SJSA1 (cell line): ENCODE measurements at regions not wholly inside any gene's neighbourhood (a gene's known extent, or its start where the extent isn't known, plus 50 kb on each side); places are given as distances from the start of the nearest gene placed in this dataset.

Experiments
- DNase-seq, 2 experiments: peaks; one replicate each; pipeline ENCODE4 v3.0.0-alpha.2; 2015 to 2020; ENCODE audit warnings: low spot score in 2 of 2, low read depth in 1 of 2
- H3K27ac ChIP-seq: fragments of 250-450 bp; sonication (Bioruptor Pico); 2 replicates; pipeline ENCODE4 v1.5.1; 2020; ENCODE audit warnings: mild to moderate bottlenecking, moderate library complexity
- H3K27me3 ChIP-seq: fragments of 250-450 bp; sonication (Bioruptor Pico); replicated peaks from 2 replicates; pipeline ENCODE4 v1.5.1; 2020; ENCODE audit warnings: mild to moderate bottlenecking, moderate library complexity
- H3K36me3 ChIP-seq: fragments of 250-450 bp; sonication (Bioruptor Pico); 2 replicates; pipeline ENCODE4 v1.5.1; 2020; ENCODE audit warnings: mild to moderate bottlenecking
- H3K4me1 ChIP-seq: fragments of 250-450 bp; sonication (Bioruptor Pico); replicated peaks from 2 replicates; pipeline ENCODE4 v1.6.1; 2021; ENCODE audit warnings: mild to moderate bottlenecking
- H3K4me3 ChIP-seq: fragments of 250-450 bp; sonication (Bioruptor Pico); 2 replicates; pipeline ENCODE4 v1.5.1; 2020; ENCODE audit warnings: mild to moderate bottlenecking
- H3K9me3 ChIP-seq: fragments of 250-450 bp; sonication (Bioruptor Pico); replicated peaks from 2 replicates; pipeline ENCODE4 v1.5.1; 2020; ENCODE audit warnings: mild to moderate bottlenecking

DNA sequence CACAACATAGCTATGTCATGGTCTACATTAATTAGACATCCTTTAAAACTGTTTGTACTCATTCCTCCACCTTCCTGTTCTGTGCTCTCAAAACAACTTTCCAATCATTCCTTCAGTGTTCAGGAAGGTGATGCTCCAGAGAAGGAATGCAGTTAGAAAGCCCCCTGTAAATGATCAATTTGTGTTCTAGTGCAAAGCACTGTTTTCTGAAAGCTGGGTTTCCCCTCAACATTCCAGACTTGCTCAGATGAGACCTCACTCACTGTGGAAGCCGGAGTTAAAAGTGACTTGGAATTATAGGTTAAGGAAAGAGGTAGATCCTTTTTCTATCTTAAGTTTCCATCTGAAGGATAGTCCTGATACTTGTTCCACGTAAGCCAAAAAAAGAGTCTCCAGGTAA lies 95.9 kb downstream of the BMP2 start:
- H3K27me3 ChIP-seq = no peaks in the 10 kb centered on the region
- H3K4me1 ChIP-seq = no peaks in the 10 kb centered on the region
- H3K9me3 ChIP-seq = no peaks in the 10 kb centered on the region
- no peak for DNase-seq
- H3K27ac ChIP-seq = no peak overlapping the region
- no peak overlapping the region for H3K4me3 ChIP-seq
- no peaks in the 10 kb centered on the region for H3K36me3 ChIP-seq

DNA sequence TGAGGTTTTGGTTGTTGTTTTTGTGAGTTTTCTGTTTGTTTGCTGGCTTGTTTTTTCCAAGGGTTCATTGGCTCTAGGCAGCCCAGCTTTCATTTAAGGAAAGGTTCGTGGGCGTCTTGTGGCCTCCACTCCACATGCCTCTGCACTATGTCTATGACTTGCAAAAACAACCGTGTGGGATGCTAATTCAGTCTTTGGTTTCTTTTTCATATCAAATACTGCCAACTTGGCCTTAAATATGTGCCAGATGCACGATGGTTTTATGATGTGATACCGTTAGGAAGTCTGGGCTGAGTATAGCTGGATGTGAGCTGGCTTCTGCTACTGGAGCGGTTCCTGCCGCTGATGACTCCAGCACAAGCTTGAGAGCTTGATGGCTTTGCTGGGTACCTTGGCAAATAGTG lies 96.3 kb downstream of the BMP2 start:
- no peak overlapping the region for H3K27ac ChIP-seq
- H3K4me3 ChIP-seq = no peak overlapping the region
- no peaks in the 10 kb centered on the region for H3K4me1 ChIP-seq
- H3K36me3 ChIP-seq = no peaks in the 10 kb centered on the region
- no peaks in the 10 kb centered on the region for H3K9me3 ChIP-seq
- H3K27me3 ChIP-seq = no peaks in the 10 kb centered on the region
- no peak for DNase-seq

DNA sequence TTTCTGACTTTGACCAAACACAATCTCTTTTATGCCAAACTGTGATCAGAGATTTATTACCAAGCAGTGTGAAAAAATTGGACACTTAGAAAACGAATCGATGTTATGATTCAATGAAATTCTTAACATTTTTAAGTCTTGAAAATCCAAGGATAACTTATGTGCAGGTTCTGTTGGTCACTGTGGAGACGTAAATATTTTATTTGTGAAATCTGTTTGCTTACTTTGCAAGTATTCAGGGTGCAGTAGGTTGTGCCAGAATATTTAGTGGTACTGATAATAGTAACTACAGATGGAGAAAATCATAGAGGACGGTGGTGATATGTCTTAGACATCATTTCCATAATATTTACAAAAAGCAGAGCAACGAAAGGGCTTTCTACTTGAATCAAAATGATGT lies 97.3 kb downstream of the BMP2 start:
- no peaks in the 10 kb centered on the region for H3K4me1 ChIP-seq
- no peak overlapping the region for H3K27ac ChIP-seq
- no peaks in the 10 kb centered on the region for H3K9me3 ChIP-seq
- H3K36me3 ChIP-seq = no peaks in the 10 kb centered on the region
- no peaks in the 10 kb centered on the region for H3K27me3 ChIP-seq
- no peak overlapping the region for H3K4me3 ChIP-seq
- DNase-seq = no peak

DNA sequence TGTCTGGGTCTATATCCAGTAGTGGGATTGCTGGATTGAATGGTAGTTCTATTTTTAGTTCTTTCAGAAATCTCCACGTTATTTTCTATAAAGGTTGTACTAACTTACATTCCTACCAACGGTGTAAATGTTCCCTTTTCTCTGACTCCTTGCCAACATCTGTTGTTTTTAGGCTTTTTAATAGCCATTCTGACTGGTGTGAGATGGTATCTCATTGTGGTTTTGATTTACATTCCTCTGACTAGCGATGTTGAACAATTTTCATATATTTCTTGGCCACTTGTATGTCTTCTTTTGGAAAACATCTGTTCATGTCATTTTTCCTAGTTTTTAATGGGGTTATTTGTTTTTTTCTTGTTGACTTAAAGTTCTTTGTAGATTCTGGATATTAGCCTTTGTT lies 99.3 kb downstream of the BMP2 start:
- Histone ChIP-seq H3K9me3 (no peaks in the 10 kb centered on the region), H3K4me3 (no peak overlapping the region), H3K4me1 (no peaks in the 10 kb centered on the region), H3K27ac (no peak overlapping the region), H3K36me3 (no peaks in the 10 kb centered on the region), H3K27me3 (no peaks in the 10 kb centered on the region)
- DNase-seq = no peak

DNA sequence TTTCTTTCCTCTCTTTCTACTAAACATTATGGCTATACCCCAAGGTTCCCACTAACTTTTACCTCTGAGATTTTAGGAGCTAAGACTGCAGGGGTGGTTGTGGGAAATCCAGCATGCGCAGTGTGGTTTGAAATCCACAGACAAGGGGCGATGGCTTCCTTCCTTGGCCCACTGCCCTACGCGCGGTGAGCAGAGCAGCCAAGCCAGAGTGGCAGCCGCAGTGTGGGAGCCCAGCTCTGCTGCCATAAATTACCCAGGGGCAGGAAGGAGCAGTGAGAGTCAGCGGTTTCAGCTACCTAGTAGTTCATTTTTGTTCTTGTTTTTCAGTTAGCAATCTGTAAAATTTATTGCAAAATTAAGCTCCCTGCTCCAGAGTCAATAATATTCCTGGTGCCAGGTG lies 101.4 kb downstream of the BMP2 start:
- Histone ChIP-seq H3K4me1 (no peaks in the 10 kb centered on the region), H3K27me3 (no peaks in the 10 kb centered on the region)
- no peak for DNase-seq

DNA sequence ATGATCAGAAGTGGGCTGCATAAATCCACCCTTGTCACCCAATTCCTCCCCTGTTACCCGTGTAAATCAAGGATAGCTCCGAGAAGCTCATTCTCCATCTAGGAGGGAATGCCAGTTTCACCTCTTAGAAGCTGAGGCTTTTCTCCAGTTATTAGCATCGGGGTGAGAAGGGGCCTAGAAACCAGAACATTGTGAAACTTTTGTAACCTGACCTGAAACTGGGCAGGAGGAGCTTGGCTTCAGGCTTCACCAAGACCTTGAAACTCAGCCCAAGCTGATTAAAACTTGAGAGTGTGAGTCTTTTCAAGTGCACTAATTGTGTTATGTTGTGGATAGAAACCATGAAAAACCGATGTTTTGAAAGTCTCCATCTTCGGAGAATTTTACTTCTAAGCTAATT lies 103.1 kb downstream of the BMP2 start:
- no peaks in the 10 kb centered on the region; the same call in 1 of the 2 replicates for H3K9me3 ChIP-seq
- H3K4me3 ChIP-seq = no peak overlapping the region
- no peak for DNase-seq
- no peaks in the 10 kb centered on the region for H3K4me1 ChIP-seq
- no peaks in the 10 kb centered on the region for H3K27me3 ChIP-seq
- no peaks in the 10 kb centered on the region for H3K36me3 ChIP-seq
- H3K27ac ChIP-seq = no peak overlapping the region

More for the DNA sequence above, 101.4 kb downstream of the BMP2 start:
- no peaks in the 10 kb centered on the region; the same call in 1 of the 2 replicates for H3K9me3 ChIP-seq
- H3K4me3 ChIP-seq = no peak overlapping the region
- no peak overlapping the region for H3K27ac ChIP-seq
- no peaks in the 10 kb centered on the region for H3K36me3 ChIP-seq

DNA sequence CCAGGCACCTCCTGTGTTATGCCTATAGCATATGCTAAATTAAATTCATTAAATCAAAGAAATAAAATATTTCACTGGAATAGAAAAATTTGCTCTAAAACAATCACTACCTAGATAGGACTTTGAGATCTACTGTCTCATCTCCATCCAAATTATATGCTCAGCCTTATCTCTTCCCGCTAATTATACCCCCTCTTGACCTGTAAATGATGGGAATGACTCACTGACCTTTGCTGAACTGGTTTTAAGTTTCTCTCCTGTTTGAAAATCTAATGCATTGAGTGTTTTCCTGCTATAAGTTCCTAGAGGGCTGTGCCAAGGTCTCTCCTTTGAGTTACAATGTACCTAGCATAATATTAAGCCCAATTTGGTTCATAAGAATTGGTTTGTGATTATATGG lies 110.1 kb downstream of the BMP2 start:
- Histone ChIP-seq H3K27ac (no peak overlapping the region), H3K27me3 (no peaks in the 10 kb centered on the region), H3K4me3 (no peak overlapping the region), H3K36me3 (no peaks in the 10 kb centered on the region), H3K4me1 (no peaks in the 10 kb centered on the region), H3K9me3 (no peaks in the 10 kb centered on the region)
- no peak for DNase-seq

DNA sequence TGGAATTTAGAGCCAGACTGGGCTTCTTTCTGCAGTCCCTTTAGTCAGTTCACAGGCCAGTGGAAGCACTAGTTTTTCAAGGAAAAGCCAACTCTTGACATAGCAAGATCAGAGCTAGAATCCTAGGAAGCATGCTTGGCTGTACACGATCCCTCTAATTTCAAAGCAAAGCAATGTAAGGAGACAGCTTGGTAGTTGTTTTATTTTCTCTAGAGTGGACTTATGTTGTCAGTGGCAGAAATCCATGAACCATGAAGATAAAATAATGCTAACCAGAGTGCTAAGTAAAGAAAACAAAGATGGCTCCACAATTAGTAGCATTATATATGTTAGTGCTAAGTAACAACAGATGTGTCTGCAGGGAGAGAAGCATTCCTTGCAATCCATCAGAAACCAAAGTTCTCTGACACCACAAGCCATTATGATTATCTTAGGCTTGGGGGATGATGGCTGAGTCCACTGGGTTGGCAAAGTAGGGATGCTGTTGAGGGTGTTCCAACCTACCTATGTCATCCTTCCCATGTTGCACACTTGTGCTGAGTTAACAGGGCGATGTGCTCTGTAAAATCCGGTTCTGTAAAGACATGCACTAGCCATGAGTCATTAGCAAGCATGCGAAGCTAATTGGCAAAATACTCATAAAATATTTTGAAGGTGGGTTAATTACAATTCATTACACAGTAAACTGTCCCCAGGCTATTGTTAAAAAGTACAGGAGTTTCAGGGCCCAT lies 115.2 kb downstream of the BMP2 start:
- H3K4me1 ChIP-seq = no peaks in the 10 kb centered on the region
- no peak for DNase-seq
- H3K36me3 ChIP-seq = no peaks in the 10 kb centered on the region
- H3K27ac ChIP-seq = no peak overlapping the region
- no peaks in the 10 kb centered on the region for H3K9me3 ChIP-seq
- H3K4me3 ChIP-seq = no peak overlapping the region
- H3K27me3 ChIP-seq = no peaks in the 10 kb centered on the region

DNA sequence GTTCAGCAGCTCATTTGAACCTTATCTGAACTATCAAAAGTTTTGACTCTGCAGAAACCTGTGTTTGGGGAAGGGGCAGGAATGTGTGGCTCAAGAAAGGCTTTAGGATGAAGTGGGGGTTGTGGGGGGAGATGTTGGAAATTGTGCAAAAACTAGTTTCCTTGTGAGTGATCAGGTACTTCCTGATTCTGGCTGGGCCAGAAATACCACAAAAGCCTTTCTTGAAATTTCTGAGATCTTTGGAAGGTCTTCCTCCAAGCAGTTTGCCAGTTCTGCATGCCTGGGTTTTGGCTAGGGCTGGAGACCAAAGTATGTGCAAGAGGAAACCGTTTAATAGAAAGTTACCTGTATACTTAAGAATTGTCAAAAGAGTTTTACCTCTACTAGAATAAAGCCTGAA lies 116.6 kb downstream of the BMP2 start:
- no peak for DNase-seq
- no peaks in the 10 kb centered on the region for H3K36me3 ChIP-seq
- no peaks in the 10 kb centered on the region for H3K27me3 ChIP-seq
- H3K4me3 ChIP-seq = no peak overlapping the region
- no peak overlapping the region for H3K27ac ChIP-seq
- H3K9me3 ChIP-seq = no peaks in the 10 kb centered on the region
- no peaks in the 10 kb centered on the region for H3K4me1 ChIP-seq

DNA sequence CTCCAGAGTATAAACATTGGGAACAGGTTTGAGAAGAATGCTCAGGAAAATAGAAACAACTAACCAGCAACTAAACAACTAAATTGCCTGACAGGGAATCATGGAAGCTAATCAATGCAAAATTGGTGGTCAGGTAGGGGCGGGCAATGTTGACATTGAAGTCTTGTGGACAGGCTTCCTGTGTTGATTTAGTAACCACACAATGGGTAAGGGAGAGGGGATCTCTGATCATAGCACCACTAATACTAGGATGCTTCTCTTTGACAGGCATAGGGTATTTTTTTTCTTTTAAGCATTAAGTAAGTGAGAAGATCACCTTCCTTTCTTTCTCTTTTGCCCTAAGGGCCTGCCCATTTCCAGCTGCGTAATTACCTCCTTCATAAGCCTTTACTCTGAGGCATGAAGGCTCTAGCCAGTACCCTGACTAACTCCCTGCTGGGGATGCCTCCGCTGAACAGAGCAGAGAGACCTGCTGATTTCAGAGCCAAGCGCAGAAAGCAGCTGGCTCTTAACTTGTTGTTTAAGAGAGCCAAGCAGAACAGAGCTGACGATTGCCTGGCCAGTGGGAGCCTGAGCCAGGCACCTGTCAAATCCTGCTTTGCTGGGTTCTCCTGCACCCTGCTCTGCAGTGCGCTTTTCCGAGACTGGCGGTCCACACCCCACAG lies 118.7 kb downstream of the BMP2 start:
- no peaks in the 10 kb centered on the region for H3K27me3 ChIP-seq
- no peaks in the 10 kb centered on the region for H3K9me3 ChIP-seq
- no peak for DNase-seq
- no peak overlapping the region for H3K27ac ChIP-seq
- H3K36me3 ChIP-seq = no peaks in the 10 kb centered on the region
- no peaks in the 10 kb centered on the region for H3K4me1 ChIP-seq
- no peak overlapping the region for H3K4me3 ChIP-seq

DNA sequence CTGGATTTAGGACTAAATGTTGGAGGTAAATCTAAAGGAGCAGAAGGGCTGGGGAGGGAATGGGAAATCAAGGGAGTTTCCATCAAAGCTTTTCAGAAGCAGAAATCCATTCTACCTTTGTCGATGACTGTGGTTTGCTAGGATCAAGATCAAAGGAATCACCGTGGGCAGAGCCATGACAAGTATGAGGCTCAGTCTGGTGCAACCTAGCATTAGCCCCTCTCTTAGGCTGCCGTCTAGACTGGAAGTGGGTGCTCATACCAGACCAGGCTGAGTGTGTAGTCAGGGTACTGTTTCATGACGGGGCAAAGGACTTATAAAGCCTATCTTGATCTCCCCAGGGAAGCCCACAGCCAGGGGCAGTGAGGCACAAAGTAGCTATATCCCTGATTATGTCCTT lies 120.5 kb downstream of the BMP2 start:
- Histone ChIP-seq H3K4me3 (no peak overlapping the region), H3K36me3 (no peaks in the 10 kb centered on the region), H3K27me3 (no peaks in the 10 kb centered on the region), H3K27ac (no peak overlapping the region), H3K9me3 (no peaks in the 10 kb centered on the region), H3K4me1 (no peaks in the 10 kb centered on the region)
- no peak for DNase-seq

DNA sequence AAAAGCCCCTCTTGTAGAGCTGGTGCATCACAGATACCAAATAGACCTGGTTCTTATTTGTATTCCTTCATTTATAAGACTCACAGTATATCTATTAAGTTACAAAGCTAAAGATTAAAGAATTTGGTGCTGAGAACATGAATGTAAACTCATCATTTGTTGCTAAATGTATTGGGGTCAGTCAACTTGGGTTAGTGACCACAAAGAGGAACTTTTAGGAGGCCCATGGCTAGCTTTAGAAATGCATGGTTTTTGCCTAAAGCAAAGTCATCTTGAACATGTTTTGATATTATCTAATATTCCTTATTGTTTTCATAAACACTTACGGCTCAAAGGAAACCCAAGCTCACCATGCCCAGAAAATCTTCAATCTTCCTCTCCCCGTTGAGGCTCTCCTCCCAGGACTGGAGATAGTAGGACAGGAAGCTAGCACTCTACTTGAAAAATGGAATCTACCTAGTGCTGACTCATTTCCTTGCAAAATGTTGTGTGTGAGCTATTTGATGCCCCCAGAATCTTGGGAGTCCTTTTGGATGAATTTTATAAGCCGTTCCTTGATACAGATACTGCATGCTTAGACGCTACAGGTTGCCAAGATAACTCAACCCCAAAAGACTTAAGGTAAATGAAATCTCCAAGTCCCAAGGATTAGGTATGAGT lies 121.4 kb downstream of the BMP2 start:
- Histone ChIP-seq H3K4me1 (no peaks in the 10 kb centered on the region), H3K27me3 (no peaks in the 10 kb centered on the region), H3K9me3 (no peaks in the 10 kb centered on the region), H3K27ac (no peak overlapping the region), H3K36me3 (no peaks in the 10 kb centered on the region), H3K4me3 (no peak overlapping the region)
- DNase-seq = no peak

DNA sequence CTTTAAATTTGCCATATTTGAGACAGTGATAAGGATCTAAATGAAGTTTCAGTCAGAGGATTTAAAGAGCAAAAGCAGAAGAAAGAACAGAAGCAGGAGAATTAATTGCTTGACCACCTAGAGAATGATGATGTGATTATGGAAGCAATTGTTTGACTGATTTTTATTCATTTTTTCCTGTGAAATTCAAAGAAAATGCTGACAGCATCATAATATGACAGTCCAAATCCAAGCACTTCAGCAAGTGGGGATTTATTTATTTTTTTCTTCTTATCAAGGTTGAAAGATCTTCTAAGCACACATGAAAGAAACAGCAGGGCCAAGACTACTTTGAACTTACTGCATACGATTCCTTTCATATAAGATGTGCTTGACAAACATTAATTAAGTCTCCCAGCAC lies 125.2 kb downstream of the BMP2 start:
- Histone ChIP-seq H3K27me3 (no peaks in the 10 kb centered on the region), H3K27ac (no peak overlapping the region), H3K4me3 (no peak overlapping the region), H3K36me3 (no peaks in the 10 kb centered on the region), H3K4me1 (no peaks in the 10 kb centered on the region), H3K9me3 (no peaks in the 10 kb centered on the region)
- DNase-seq = no peak

DNA sequence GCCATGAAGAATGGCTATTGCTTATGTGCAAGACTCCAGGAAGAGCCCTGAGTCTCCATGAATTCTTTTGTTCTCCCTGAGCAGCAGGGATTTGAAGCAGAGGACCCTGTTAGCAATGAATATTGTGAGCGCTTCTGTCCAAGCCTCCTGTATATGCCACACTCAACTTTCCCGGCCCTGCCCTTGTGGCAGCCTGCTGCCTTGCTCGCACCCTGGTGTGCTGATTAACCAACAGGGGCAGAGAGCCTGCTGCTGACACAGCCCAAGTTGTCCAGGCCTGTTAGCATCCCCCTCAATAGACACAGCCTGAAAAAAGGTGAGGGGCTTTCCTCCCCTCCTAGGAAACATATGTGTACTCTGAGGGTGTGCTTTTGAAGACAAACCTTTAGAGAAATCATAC lies 131.4 kb downstream of the BMP2 start:
- Histone ChIP-seq H3K27ac (no peak overlapping the region), H3K36me3 (no peaks in the 10 kb centered on the region), H3K27me3 (no peaks in the 10 kb centered on the region), H3K4me3 (no peak overlapping the region), H3K9me3 (no peaks in the 10 kb centered on the region), H3K4me1 (no peaks in the 10 kb centered on the region)
- DNase-seq = no peak
